ENCODE measurements at regions not wholly inside any gene's neighbourhood (a gene's known extent, or its start where the extent isn't known, plus 50 kb on each side); places are given as distances from the start of the nearest gene placed in this dataset.

DNA sequence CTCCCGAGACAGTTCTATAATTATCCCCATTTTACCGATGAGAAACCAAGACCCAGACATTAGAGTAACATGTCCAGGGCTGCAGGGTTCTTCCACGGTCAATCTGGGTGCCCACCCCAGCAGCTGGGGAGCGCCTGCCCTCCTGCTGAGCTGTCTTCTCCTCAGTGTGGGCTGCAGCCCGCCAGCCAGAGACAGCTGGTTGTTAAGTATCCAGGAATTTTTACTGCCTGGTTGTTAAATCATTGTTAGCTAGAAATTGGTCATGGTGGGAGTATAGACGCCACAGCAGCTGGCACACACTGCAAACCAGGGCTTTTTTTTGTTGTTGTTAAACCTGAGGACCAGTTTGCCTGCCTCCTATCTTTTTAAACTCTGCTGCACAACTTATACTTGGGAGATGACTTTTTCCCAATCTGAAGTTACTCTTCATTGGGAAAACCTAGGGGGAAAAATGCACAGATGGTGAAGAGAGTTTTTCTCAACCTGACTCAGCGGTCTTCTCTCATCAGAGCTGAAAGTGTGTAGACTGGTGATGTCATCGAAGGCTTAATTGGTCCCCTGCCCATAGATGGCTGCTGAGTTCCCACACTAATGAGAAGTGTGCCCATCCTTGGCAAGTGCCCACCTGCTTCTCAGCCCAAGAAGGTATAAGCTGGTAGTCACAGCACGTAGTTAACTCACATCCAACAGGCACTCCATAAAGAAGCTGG, 208.6 kb downstream of the DRD1 start:
- H3K27ac ChIP-seq (ENCODE audit: low read depth, low read length) = no peak overlapping the region
- no peaks in the 10 kb centered on the region for H3K4me1 ChIP-seq (ENCODE audit: control insufficient read depth, low read length)
- H3K9me3 ChIP-seq (ENCODE audit: control insufficient read depth, insufficient read depth, low read length) = no peaks in the 10 kb centered on the region
- H3K27me3 ChIP-seq (ENCODE audit: control insufficient read depth, low read length) = no peaks in the 10 kb centered on the region
- H4K20me1 ChIP-seq (ENCODE audit: control insufficient read depth, insufficient read depth, low read depth, low read length) = no peaks in the 10 kb centered on the region
- no peaks in the 10 kb centered on the region for H3F3A ChIP-seq (ENCODE audit: control insufficient read depth, insufficient read depth)
- TF ChIP-seq EZH2phosphoT487 (IDR thresholded peaks at IDR 0.05; ENCODE audit: borderline replicate concordance, low read length) = no peak
- no peak for TF ChIP-seq CTCF (IDR thresholded peaks at IDR 0.05; ENCODE audit: low read depth, low read length, poor library complexity, severe bottlenecking)
- no peaks in the 10 kb centered on the region for H3K9me2 ChIP-seq (replicated peaks; ENCODE audit: control insufficient read depth, low read length)
- no peak overlapping the region for H3K4me3 ChIP-seq (ENCODE audit: low read length)
- no peaks in the 10 kb centered on the region for H3K79me2 ChIP-seq (ENCODE audit: control insufficient read depth, low read length)
- no peaks in the 10 kb centered on the region for H3K36me3 ChIP-seq (ENCODE audit: control insufficient read depth, low read length)
- H3K4me2 ChIP-seq (ENCODE audit: low read length) = no peak overlapping the region

DNA sequence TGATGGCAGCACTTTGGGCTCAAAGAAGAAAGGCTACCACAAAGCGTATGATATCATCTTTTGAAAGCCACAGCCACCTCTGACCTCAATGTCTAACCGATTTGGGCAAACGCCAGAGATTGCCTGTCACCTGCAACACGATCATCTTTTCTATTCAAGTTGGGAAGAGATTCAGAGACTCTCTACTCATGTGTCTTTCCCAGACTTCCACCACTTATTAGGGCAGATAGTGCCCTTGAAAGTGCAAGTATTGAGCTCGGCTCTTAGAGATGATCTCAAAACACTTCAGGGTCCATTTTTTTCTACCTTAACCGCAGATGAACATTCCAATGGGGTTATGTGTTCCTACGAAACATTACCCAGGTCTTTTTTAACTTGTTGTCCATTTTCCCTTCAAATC, 213.7 kb downstream of the DRD1 start:
- Histone ChIP-seq H3K79me2 (ENCODE audit: control insufficient read depth, low read length) (no peaks in the 10 kb centered on the region), H3F3A (ENCODE audit: control insufficient read depth, insufficient read depth) (no peaks in the 10 kb centered on the region), H4K20me1 (ENCODE audit: control insufficient read depth, insufficient read depth, low read depth, low read length) (no peaks in the 10 kb centered on the region), H3K27me3 (ENCODE audit: control insufficient read depth, low read length) (no peaks in the 10 kb centered on the region), H3K4me1 (ENCODE audit: control insufficient read depth, low read length) (no peaks in the 10 kb centered on the region), H3K27ac (ENCODE audit: low read depth, low read length) (no peak overlapping the region), H3K9me2 (replicated peaks; ENCODE audit: control insufficient read depth, low read length) (no peaks in the 10 kb centered on the region), H3K4me2 (ENCODE audit: low read length) (no peak overlapping the region), H3K4me3 (ENCODE audit: low read length) (no peak overlapping the region), H3K36me3 (ENCODE audit: control insufficient read depth, low read length) (no peaks in the 10 kb centered on the region), H3K9me3 (ENCODE audit: control insufficient read depth, insufficient read depth, low read length) (no peaks in the 10 kb centered on the region)
- no peak for TF ChIP-seq EZH2phosphoT487 (IDR thresholded peaks at IDR 0.05; ENCODE audit: borderline replicate concordance, low read length)
- no peak for TF ChIP-seq CTCF (IDR thresholded peaks at IDR 0.05; ENCODE audit: low read depth, low read length, poor library complexity, severe bottlenecking)

- Histone ChIP-seq H3F3A (ENCODE audit: control insufficient read depth, insufficient read depth) (no peaks in the 10 kb centered on the region), H3K4me1 (ENCODE audit: control insufficient read depth, low read length) (no peaks in the 10 kb centered on the region), H3K27me3 (ENCODE audit: control insufficient read depth, low read length) (no peaks in the 10 kb centered on the region), H3K27ac (ENCODE audit: low read depth, low read length) (no peak overlapping the region), H3K79me2 (ENCODE audit: control insufficient read depth, low read length) (no peaks in the 10 kb centered on the region), H4K20me1 (ENCODE audit: control insufficient read depth, insufficient read depth, low read depth, low read length) (no peaks in the 10 kb centered on the region), H3K4me3 (ENCODE audit: low read length) (no peak overlapping the region), H3K36me3 (ENCODE audit: control insufficient read depth, low read length) (no peaks in the 10 kb centered on the region), H3K9me2 (replicated peaks; ENCODE audit: control insufficient read depth, low read length) (no peaks in the 10 kb centered on the region), H3K9me3 (ENCODE audit: control insufficient read depth, insufficient read depth, low read length) (no peaks in the 10 kb centered on the region), H3K4me2 (ENCODE audit: low read length) (no peak overlapping the region)
- TF ChIP-seq CTCF (IDR thresholded peaks at IDR 0.05; ENCODE audit: low read depth, low read length, poor library complexity, severe bottlenecking) (no peak), EZH2phosphoT487 (IDR thresholded peaks at IDR 0.05; ENCODE audit: borderline replicate concordance, low read length) (no peak)
Observed at GRCh38 chr5:175226506-175226905, 217.5 kb downstream of the DRD1 start.

Measured in DOHH2 (cell line).